GM12878 (cell line): ENCODE measurements at regions not wholly inside any gene's neighbourhood (a gene's known extent, or its start where the extent isn't known, plus 50 kb on each side); places are given as distances from the start of the nearest gene placed in this dataset.

Experiments used
- ATAC-seq: fragments of 200-7000 bp; cut with Tn5 transposase; 3 replicates; pipeline ENCODE4 v1.9.1; 2020; ENCODE audit warnings: mild to moderate bottlenecking, moderate library complexity
- BruUV-seq: library from RNA; stranded (reverse); fragments of 400-500 nt; replicated peaks from 2 replicates; lab custom pipeline; 2021; lab: Mats Ljungman, UMichigan
- CTCF ChIA-PET: fragments of 300-600 bp; sonication (Branson Sonifier 250); formaldehyde crosslinking; extraction: SDS; loops from one replicate; lab custom pipeline; 2021; ENCODE audit warnings: inconsistent platforms; lab: Yijun Ruan, JAX
- POLR2A ChIA-PET: fragments of 350-600 bp; formaldehyde crosslinking; extraction: SDS; loops from one replicate; lab custom pipeline; 2021; ENCODE audit warnings: inconsistent platforms; lab: Charles Lee
- RAD21 ChIA-PET: fragments of 300-600 bp; sonication (Branson Sonifier 250); formaldehyde crosslinking; loops from one replicate; lab custom pipeline; 2023; ENCODE audit warnings: antibody characterized with exemption; ENCODE audit not compliant: unreplicated experiment; lab: Charles Lee
- SMC1A ChIA-PET: fragments of 300-600 bp; sonication (Branson Sonifier 250); formaldehyde crosslinking; loops from one replicate; lab custom pipeline; 2023; ENCODE audit not compliant: unreplicated experiment, uncharacterized antibody; lab: Charles Lee
- DNase-seq: peaks from one replicate; pipeline ENCODE4 v3.0.0-alpha.2; 2011; ENCODE audit warnings: low read depth, low spot score
- FAIRE-seq: peaks from 3 replicates; lab custom pipeline; 2011; peaks lifted over from hg19 to GRCh38; lab: Jason Lieb, UNC
- H2AFZ ChIP-seq: 2 replicates; pipeline ENCODE4 v1.6.0; 2011; ENCODE audit warnings: low read depth, low read length, control low read depth; ENCODE audit not compliant: control insufficient read depth
- H3K27ac ChIP-seq: 2 replicates; pipeline ENCODE4 v1.5.1; 2011; ENCODE audit warnings: control low read depth; ENCODE audit not compliant: control insufficient read depth, insufficient read depth
- H3K27me3 ChIP-seq, 2 experiments: replicated peaks in 1 of 2; 2 replicates each; pipeline versions ENCODE4 v1.6.0 to v1.6.1; 2011; ENCODE audit warnings: low read length in 1 of 2; ENCODE audit not compliant: control insufficient read depth in 2 of 2, insufficient read depth in 2 of 2
- H3K36me3 ChIP-seq, 2 experiments: 2 replicates each; pipeline ENCODE4 v1.5.1; 2011; ENCODE audit warnings: low read length in 1 of 2; ENCODE audit not compliant: control insufficient read depth in 2 of 2, insufficient read depth in 2 of 2
- H3K4me1 ChIP-seq: 2 replicates; pipeline ENCODE4 v1.6.1; 2011; ENCODE audit warnings: mild to moderate bottlenecking, low read length, moderate library complexity, mixed read lengths; ENCODE audit not compliant: control insufficient read depth, insufficient read depth
- H3K4me2 ChIP-seq: 2 replicates; pipeline ENCODE4 v1.6.0; 2011; ENCODE audit warnings: control low read depth; ENCODE audit not compliant: control insufficient read depth, insufficient read depth
- H3K4me3 ChIP-seq: fragments of 200-600 bp; sonication (generic); 2 replicates; pipeline ENCODE4 v1.5.1; 2016
- H3K79me2 ChIP-seq: 2 replicates; pipeline ENCODE4 v1.6.0; 2011; ENCODE audit warnings: low read length; ENCODE audit not compliant: control insufficient read depth, insufficient read depth
- H3K9ac ChIP-seq: 2 replicates; pipeline ENCODE4 v1.8.0; 2011; ENCODE audit warnings: low read length, control low read depth, mixed read lengths; ENCODE audit not compliant: control insufficient read depth, insufficient read depth
- H3K9me3 ChIP-seq: replicated peaks from 3 replicates; pipeline ENCODE4 v1.5.1; 2011; ENCODE audit warnings: mild to moderate bottlenecking, low read length; ENCODE audit not compliant: control insufficient read depth, insufficient read depth
- H4K20me1 ChIP-seq: 2 replicates; pipeline ENCODE4 v1.6.0; 2011; ENCODE audit not compliant: control insufficient read depth, insufficient read depth
- CHD4 ChIP-seq: fragments of 200-600 bp; sonication (generic); IDR thresholded peaks from 2 replicates; pipeline ENCODE4 v1.6.1; 2016; ENCODE audit warnings: mild to moderate bottlenecking
- FOS ChIP-seq: IDR thresholded peaks from 3 replicates; pipeline ENCODE4 v1.6.1; 2011; ENCODE audit warnings: borderline replicate concordance; ENCODE audit not compliant: insufficient read length; ENCODE audit errors: extremely low read depth
- FOXK2 ChIP-seq: fragments of 450-650 bp; IDR thresholded peaks from 2 replicates; pipeline ENCODE4 v1.6.1; 2017; ENCODE audit warnings: mild to moderate bottlenecking, moderate library complexity
- NFYA ChIP-seq: IDR thresholded peaks from 2 replicates; pipeline ENCODE4 v1.6.1; 2011; ENCODE audit warnings: low read depth, mild to moderate bottlenecking, low read length, improper control_type of control experiment, borderline replicate concordance
- NR2C1 ChIP-seq: fragments of 450-650 bp; IDR thresholded peaks from 2 replicates; pipeline ENCODE4 v1.6.1; 2017; ENCODE audit warnings: antibody characterized with exemption, mild to moderate bottlenecking, moderate library complexity
- RBBP5 ChIP-seq: fragments of 200-600 bp; sonication (generic); conservative IDR thresholded peaks from 2 replicates; pipeline ENCODE4 v1.6.1; 2016
- SIN3A ChIP-seq: IDR thresholded peaks from 2 replicates; pipeline ENCODE4 v1.6.1; 2012; ENCODE audit warnings: low read depth, low read length, improper control_type of control experiment
- SPI1 ChIP-seq: IDR thresholded peaks from 2 replicates; pipeline ENCODE4 v1.6.1; 2011; ENCODE audit warnings: low read depth, mild to moderate bottlenecking, low read length, moderate library complexity, borderline replicate concordance; ENCODE audit not compliant: insufficient read depth
- SUPT20H ChIP-seq: IDR thresholded peaks from 2 replicates; pipeline ENCODE4 v1.6.1; 2011; ENCODE audit warnings: low read depth, mild to moderate bottlenecking, low read length, moderate library complexity, borderline replicate concordance; ENCODE audit not compliant: control insufficient read depth
- USF1 ChIP-seq: IDR thresholded peaks from 2 replicates; pipeline ENCODE4 v1.6.1; 2011; ENCODE audit warnings: borderline replicate concordance, low read depth, mild to moderate bottlenecking, moderate library complexity, mixed read lengths, low read length; ENCODE audit not compliant: insufficient read depth; ENCODE audit errors: extremely low read length
- YY1 ChIP-seq: IDR thresholded peaks from 2 replicates; pipeline ENCODE4 v1.6.1; 2011; ENCODE audit warnings: low read depth, mild to moderate bottlenecking, low read length
- WGBS: methylation state at CpG from one replicate; pipeline ENCODE4 v1.1.6; 2016; ENCODE audit warnings: low lambda C conversion rate; ENCODE audit not compliant: insufficient replicate concordance, insufficient coverage; ENCODE audit errors: missing lambda C conversion rate; 5-methylcytosine and 5-hydroxymethylcytosine counted together
- in situ Hi-C: fragments of 300-500 bp; cut with MboI; formaldehyde crosslinking; loops from 9 replicates; pipeline ENCODE4 v1.14.3; 2018; ENCODE audit warnings: mixed read lengths
- intact Hi-C: fragments of 100-400 bp; cut with micrococcal nuclease; formaldehyde crosslinking; loops from one replicate; pipeline ENCODE4 v1.14.2; 2022; ENCODE audit not compliant: unreplicated experiment
- TF ChIP-seq, protein P1 (sequence below): fragments of 450-650 bp; IDR thresholded peaks from 2 replicates; pipeline ENCODE4 v1.6.1; 2017; ENCODE audit warnings: low read depth, mild to moderate bottlenecking, moderate library complexity

DNA sequence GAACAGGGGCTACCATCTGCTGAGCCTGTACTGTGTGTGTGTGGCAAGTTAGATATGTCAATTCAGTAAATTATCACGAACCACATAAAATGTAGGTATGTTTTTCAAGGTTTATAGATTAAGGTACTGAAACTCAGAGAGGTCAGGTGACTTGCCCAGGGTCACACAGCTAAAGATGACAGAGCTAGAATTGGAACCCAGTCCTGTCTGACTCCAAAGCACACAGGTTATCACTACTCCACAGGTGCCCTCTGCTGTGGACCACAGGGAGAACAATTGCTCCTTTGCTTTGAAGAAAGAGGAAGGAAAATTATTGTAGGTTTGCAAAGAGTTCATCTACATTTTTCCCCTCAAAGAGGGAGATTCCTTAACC lies 229.7 kb upstream of the AGAP1 start:
- in situ Hi-C loops = no loop called here
- no peaks in the 10 kb centered on the region for H4K20me1 ChIP-seq
- TF ChIP-seq, protein P1, sequence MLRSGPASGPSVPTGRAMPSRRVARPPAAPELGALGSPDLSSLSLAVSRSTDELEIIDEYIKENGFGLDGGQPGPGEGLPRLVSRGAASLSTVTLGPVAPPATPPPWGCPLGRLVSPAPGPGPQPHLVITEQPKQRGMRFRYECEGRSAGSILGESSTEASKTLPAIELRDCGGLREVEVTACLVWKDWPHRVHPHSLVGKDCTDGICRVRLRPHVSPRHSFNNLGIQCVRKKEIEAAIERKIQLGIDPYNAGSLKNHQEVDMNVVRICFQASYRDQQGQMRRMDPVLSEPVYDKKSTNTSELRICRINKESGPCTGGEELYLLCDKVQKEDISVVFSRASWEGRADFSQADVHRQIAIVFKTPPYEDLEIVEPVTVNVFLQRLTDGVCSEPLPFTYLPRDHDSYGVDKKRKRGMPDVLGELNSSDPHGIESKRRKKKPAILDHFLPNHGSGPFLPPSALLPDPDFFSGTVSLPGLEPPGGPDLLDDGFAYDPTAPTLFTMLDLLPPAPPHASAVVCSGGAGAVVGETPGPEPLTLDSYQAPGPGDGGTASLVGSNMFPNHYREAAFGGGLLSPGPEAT = no peak
- TF ChIP-seq YY1 = no peak
- no peak for TF ChIP-seq SUPT20H
- TF ChIP-seq RBBP5 = no peak
- TF ChIP-seq SPI1 = no peak
- no peak for TF ChIP-seq SIN3A
- TF ChIP-seq FOXK2 = no peak
- TF ChIP-seq NFYA = no peak
- no peak for TF ChIP-seq FOS
- TF ChIP-seq USF1 = no peak
- no peak for TF ChIP-seq CHD4
- TF ChIP-seq NR2C1 = no peak
- TF ChIP-seq, all 136 proteins: peak for 0
- ChIA-PET CTCF (no interaction called here), SMC1A (no interaction called here), POLR2A (no interaction called here), RAD21 (no interaction called here)
- Histone ChIP-seq H3K9ac (no peak overlapping the region), H3K27ac (no peak overlapping the region), H2AFZ (no peak overlapping the region), H3K4me2 (no peak overlapping the region), H3K4me1 (no peaks in the 10 kb centered on the region), H3K79me2 (no peaks in the 10 kb centered on the region), H3K9me3 (no peaks in the 10 kb centered on the region; the same call in 2 of the 3 replicates), H3K4me3 (no peak overlapping the region), H3K27me3 (no peaks in the 10 kb centered on the region; a peak in 1 of 4 replicates), H3K36me3 (no peaks in the 10 kb centered on the region)
- FAIRE-seq (no peak), DNase-seq (no peak), ATAC-seq (no peak)
- BruUV-seq = no TSS peak
- WGBS = 0% methylated on average over 1 of the region's 1 CpG
- intact Hi-C loops = no loop called here
